GM19438 (cell line): ENCODE measurements at regions not wholly inside any gene's neighbourhood (a gene's known extent, or its start where the extent isn't known, plus 50 kb on each side); places are given as distances from the start of the nearest gene placed in this dataset.

ENCODE experiments used
- ATAC-seq: cut with Tn5 transposase; IDR thresholded peaks from one replicate; pipeline ENCODE4 v1.9.1; 2021; ENCODE audit warnings: low read depth; ENCODE audit not compliant: unreplicated experiment

- no peak for ATAC-seq
These were observed 577.8 kb downstream of the MAFB start for GRCh38 chr20:40111282-40111681.

GRCh38 chr20:40110311-40110831, 578.7 kb downstream of the MAFB start:
- no peak for ATAC-seq

- ATAC-seq: no peak
These were observed 579.9 kb downstream of the MAFB start for GRCh38 chr20:40109136-40109535.

GRCh38 chr20:40108321-40108720, 580.7 kb downstream of the MAFB start:
- ATAC-seq: no peak

- ATAC-seq: no peak
These were observed 584.1 kb downstream of the MAFB start for GRCh38 chr20:40104959-40105358.

GRCh38 chr20:40103420-40103819, 585.6 kb downstream of the MAFB start:
- ATAC-seq: no peak

GRCh38 chr20:40101560-40101959, 587.5 kb downstream of the MAFB start:
- ATAC-seq: no peak

- no peak for ATAC-seq
These were observed 588.8 kb downstream of the MAFB start for GRCh38 chr20:40100261-40100660.

GRCh38 chr20:40090236-40090635, 598.8 kb downstream of the MAFB start:
- ATAC-seq: no peak

GRCh38 chr20:40087496-40087895, 601.5 kb downstream of the MAFB start:
- no peak for ATAC-seq

- no peak for ATAC-seq
These were observed 603.5 kb downstream of the MAFB start for GRCh38 chr20:40085513-40085912.

- no peak for ATAC-seq
These were observed 606.6 kb downstream of the MAFB start for GRCh38 chr20:40082436-40082835.

- ATAC-seq: peak; percentile 54
These were observed 607.4 kb downstream of the MAFB start for GRCh38 chr20:40081653-40082052.

GRCh38 chr20:40080041-40080652, 608.9 kb downstream of the MAFB start:
- ATAC-seq: no peak

GRCh38 chr20:40073535-40074111, 615.4 kb downstream of the MAFB start:
- no peak for ATAC-seq

GRCh38 chr20:40072907-40073306, 616.1 kb downstream of the MAFB start:
- no peak for ATAC-seq

GRCh38 chr20:40056171-40056570, 632.9 kb downstream of the MAFB start:
- no peak for ATAC-seq

- no peak for ATAC-seq
These were observed 633.3 kb downstream of the MAFB start for GRCh38 chr20:40055711-40056110.

- no peak for ATAC-seq
These were observed 634.7 kb downstream of the MAFB start for GRCh38 chr20:40054311-40054710.

- no peak for ATAC-seq
These were observed 638.4 kb downstream of the MAFB start for GRCh38 chr20:40050596-40050995.

GRCh38 chr20:40049854-40050253, 639.2 kb downstream of the MAFB start:
- ATAC-seq: no peak

- ATAC-seq: no peak
These were observed 642.3 kb downstream of the MAFB start for GRCh38 chr20:40046703-40047102.
